KOPT-K1 (cell line): ENCODE measurements at regions not wholly inside any gene's neighbourhood (a gene's known extent, or its start where the extent isn't known, plus 50 kb on each side); places are given as distances from the start of the nearest gene placed in this dataset.
"Not testable (repeated sequence)": the region's sequence is repeated elsewhere in the genome, so short reads cannot be mapped to it uniquely, and the experiment has no call there.

Experiments
- H3K27ac ChIP-seq: fragments of 200-600 bp; sonication (generic); 2 replicates; pipeline ENCODE4 v1.5.1; 2016; ENCODE audit warnings: antibody characterized with exemption, mild to moderate bottlenecking, low read depth, low read length; ENCODE audit not compliant: poor library complexity, severe bottlenecking
- H3K36me3 ChIP-seq: fragments of 200-600 bp; sonication (generic); 2 replicates; pipeline ENCODE4 v1.5.1; 2017; ENCODE audit warnings: antibody characterized with exemption, mild to moderate bottlenecking, low read length, moderate library complexity; ENCODE audit not compliant: insufficient read depth
- H3K9me3 ChIP-seq: fragments of 200-600 bp; sonication (generic); 2 replicates; pipeline ENCODE4 v1.5.1; 2017; ENCODE audit warnings: antibody characterized with exemption, low read length, mild to moderate bottlenecking; ENCODE audit not compliant: insufficient read depth, poor library complexity, severe bottlenecking

- Histone ChIP-seq H3K9me3 (peaks cover 14% of the 10 kb centered on the region), H3K27ac (no peak overlapping the region), H3K36me3 (no peaks in the 10 kb centered on the region)
Measured at GRCh38 chr14:37985826-37986470, 221.8 kb upstream of the SSTR1 start.

GRCh38 chr14:37988472-37988871 is 219.2 kb upstream of the SSTR1 start:
- Histone ChIP-seq H3K27ac (no peak overlapping the region), H3K9me3 (no peaks in the 10 kb centered on the region), H3K36me3 (no peaks in the 10 kb centered on the region)

GRCh38 chr14:37991027-37991426 is 216.7 kb upstream of the SSTR1 start:
- Histone ChIP-seq H3K36me3 (no peaks in the 10 kb centered on the region), H3K9me3 (no peaks in the 10 kb centered on the region), H3K27ac (no peak overlapping the region)

GRCh38 chr14:37992499-37992898 is 215.2 kb upstream of the SSTR1 start:
- Histone ChIP-seq H3K9me3 (no peaks in the 10 kb centered on the region), H3K27ac (no peak overlapping the region), H3K36me3 (no peaks in the 10 kb centered on the region)

- H3K36me3 ChIP-seq, result no peaks in the 10 kb centered on the region
- H3K27ac ChIP-seq, result no peak overlapping the region
Measured at GRCh38 chr14:37994846-37995372, 212.8 kb upstream of the SSTR1 start.

GRCh38 chr14:37997017-37997416 is 210.7 kb upstream of the SSTR1 start:
- Histone ChIP-seq H3K27ac (no peak overlapping the region), H3K36me3 (no peaks in the 10 kb centered on the region), H3K9me3 (no peaks in the 10 kb centered on the region)

More at GRCh38 chr14:37994846-37995372, 212.8 kb upstream of the SSTR1 start:
- H3K9me3 ChIP-seq, result no peaks in the 10 kb centered on the region

GRCh38 chr14:38000340-38000739 is 207.4 kb upstream of the SSTR1 start:
- H3K27ac ChIP-seq, result no peak overlapping the region
- H3K36me3 ChIP-seq, result no peaks in the 10 kb centered on the region
- H3K9me3 ChIP-seq, result no peaks in the 10 kb centered on the region

- Histone ChIP-seq H3K27ac (no peak overlapping the region), H3K9me3 (no peaks in the 10 kb centered on the region), H3K36me3 (no peaks in the 10 kb centered on the region)
Measured at GRCh38 chr14:38001501-38001900, 206.2 kb upstream of the SSTR1 start.

- H3K9me3 ChIP-seq, result no peaks in the 10 kb centered on the region
- no peaks in the 10 kb centered on the region for H3K36me3 ChIP-seq
- H3K27ac ChIP-seq, result no peak overlapping the region
Measured at GRCh38 chr14:38003746-38004609, 203.7 kb upstream of the SSTR1 start.

- peaks cover 4% of the 10 kb centered on the region for H3K9me3 ChIP-seq
- H3K36me3 ChIP-seq, result no peaks in the 10 kb centered on the region
- no peak overlapping the region for H3K27ac ChIP-seq
Measured at GRCh38 chr14:38004610-38004879, 203.2 kb upstream of the SSTR1 start.

GRCh38 chr14:38011156-38011555 is 196.5 kb upstream of the SSTR1 start:
- H3K36me3 ChIP-seq, H3K27ac ChIP-seq: not testable (repeated sequence)
- peaks cover 34% of the 10 kb centered on the region for H3K9me3 ChIP-seq

GRCh38 chr14:38012056-38012455 is 195.6 kb upstream of the SSTR1 start:
- peaks cover 34% of the 10 kb centered on the region for H3K9me3 ChIP-seq
- no peaks in the 10 kb centered on the region for H3K36me3 ChIP-seq
- H3K27ac ChIP-seq, result no peak overlapping the region

- H3K9me3 ChIP-seq, result peaks cover 18% of the 10 kb centered on the region
- no peak overlapping the region for H3K27ac ChIP-seq
- H3K36me3 ChIP-seq, result no peaks in the 10 kb centered on the region
Measured at GRCh38 chr14:38016497-38016896, 191.2 kb upstream of the SSTR1 start.

GRCh38 chr14:38021861-38022260 is 185.8 kb upstream of the SSTR1 start:
- H3K27ac ChIP-seq, result no peak overlapping the region
- no peaks in the 10 kb centered on the region for H3K9me3 ChIP-seq

GRCh38 chr14:38022775-38023174 is 184.9 kb upstream of the SSTR1 start:
- H3K36me3 ChIP-seq, result no peaks in the 10 kb centered on the region
- H3K9me3 ChIP-seq, result no peaks in the 10 kb centered on the region
- H3K27ac ChIP-seq, result no peak overlapping the region

More at GRCh38 chr14:38021861-38022260, 185.8 kb upstream of the SSTR1 start:
- H3K36me3 ChIP-seq, result no peaks in the 10 kb centered on the region

GRCh38 chr14:38038171-38038570 is 169.5 kb upstream of the SSTR1 start:
- Histone ChIP-seq H3K9me3 (no peaks in the 10 kb centered on the region), H3K36me3 (no peaks in the 10 kb centered on the region), H3K27ac (no peak overlapping the region)
